Effector memory CD8-positive, alpha-beta T cell (primary cell): ENCODE measurements at regions not wholly inside any gene's neighbourhood (a gene's known extent, or its start where the extent isn't known, plus 50 kb on each side); places are given as distances from the start of the nearest gene placed in this dataset.

ENCODE experiments used
- ATAC-seq: fragments of 150-1000 bp; cut with Tn5 transposase; replicated peaks from 2 replicates; pipeline ENCODE4 v1.10.0; 2021; ENCODE audit warnings: mild to moderate bottlenecking, moderate library complexity
- DNase-seq, 3 experiments: peaks; one replicate each; pipeline ENCODE4 v3.0.0; 2021
- H3K27ac Mint-ChIP-seq, 2 donors: one replicate each; pipeline ENCODE4 v1.8.0; 2022; ENCODE audit warnings: mild to moderate bottlenecking in 2 of 2, mixed read lengths in 2 of 2, moderate library complexity in 2 of 2
- H3K27me3 Mint-ChIP-seq, 2 donors: one replicate each; pipeline ENCODE4 v1.8.0; 2022; ENCODE audit warnings: mixed read lengths in 2 of 2
- H3K36me3 Mint-ChIP-seq: one replicate; pipeline ENCODE4 v1.8.0; 2022; ENCODE audit warnings: mild to moderate bottlenecking, moderate library complexity, mixed read lengths; ENCODE audit not compliant: insufficient read depth
- H3K4me1 Mint-ChIP-seq, 2 donors: one replicate each; pipeline ENCODE4 v1.8.0; 2022; ENCODE audit warnings: low read depth in 2 of 2, mixed read lengths in 2 of 2
- H3K4me3 Mint-ChIP-seq, 2 donors: one replicate each; pipeline ENCODE4 v1.8.0; 2022; ENCODE audit warnings: mild to moderate bottlenecking in 2 of 2, mixed read lengths in 2 of 2, moderate library complexity in 2 of 2
- H3K9me3 Mint-ChIP-seq, 2 donors: one replicate each; pipeline ENCODE4 v1.8.0; 2022; ENCODE audit warnings: mixed read lengths in 2 of 2

DNA sequence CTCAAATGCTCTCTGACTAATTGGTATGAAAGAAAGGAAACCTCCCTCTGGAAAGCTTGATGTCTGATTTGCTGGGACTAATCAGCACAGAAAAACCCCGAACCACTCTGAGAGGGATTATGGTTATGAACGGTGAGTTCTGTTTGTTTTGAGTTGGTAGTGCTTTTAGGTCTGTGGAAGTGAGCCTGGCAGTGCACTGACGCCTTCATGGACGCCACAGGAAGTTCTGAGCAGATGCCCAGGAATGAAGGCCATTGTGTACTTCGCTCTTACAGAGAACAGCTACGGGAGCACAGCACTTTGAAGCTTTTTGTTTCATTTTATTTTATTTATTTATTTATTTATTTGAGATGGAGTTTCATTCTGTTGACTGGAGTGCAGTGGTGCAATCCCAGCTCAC is 754.1 kb downstream of the QKI start:
- peaks cover 0 to 9% of the 10 kb centered on the region in 2 donors for H3K27me3 Mint-ChIP-seq
- no peak for DNase-seq
- H3K27ac Mint-ChIP-seq, result no peak overlapping the region
- peaks cover 0 to 7% of the 10 kb centered on the region in 2 donors for H3K9me3 Mint-ChIP-seq
- no peak for ATAC-seq
- H3K4me1 Mint-ChIP-seq, result peaks cover 0 to 2% of the 10 kb centered on the region in 2 donors
- H3K36me3 Mint-ChIP-seq, result no peaks in the 10 kb centered on the region
- H3K4me3 Mint-ChIP-seq, result no peak overlapping the region

GRCh38 chr6:164167873-164168405 is 753.4 kb downstream of the QKI start:
- no peaks in the 10 kb centered on the region for H3K36me3 Mint-ChIP-seq
- peaks cover 0 to 2% of the 10 kb centered on the region in 2 donors for H3K4me1 Mint-ChIP-seq
- DNase-seq (no peak), ATAC-seq (no peak)
- no peak overlapping the region for H3K27ac Mint-ChIP-seq
- no peak overlapping the region for H3K4me3 Mint-ChIP-seq
- peaks cover 0 to 9% of the 10 kb centered on the region in 2 donors for H3K27me3 Mint-ChIP-seq
- H3K9me3 Mint-ChIP-seq, result peaks cover 0 to 7% of the 10 kb centered on the region in 2 donors

- DNase-seq, result no peak
- H3K9me3 Mint-ChIP-seq, result peaks cover 0 to 7% of the 10 kb centered on the region in 2 donors
- no peak overlapping the region for H3K4me3 Mint-ChIP-seq
- no peak for ATAC-seq
- peaks cover 0 to 9% of the 10 kb centered on the region in 2 donors for H3K27me3 Mint-ChIP-seq
- no peaks in the 10 kb centered on the region for H3K36me3 Mint-ChIP-seq
- H3K27ac Mint-ChIP-seq, result no peak overlapping the region
- peaks cover 0 to 2% of the 10 kb centered on the region in 2 donors for H3K4me1 Mint-ChIP-seq
Observed at GRCh38 chr6:164166996-164167395, 752.5 kb downstream of the QKI start.

GRCh38 chr6:164166515-164166914 is 752.0 kb downstream of the QKI start:
- DNase-seq (no peak), ATAC-seq (no peak)
- H3K27me3 Mint-ChIP-seq, result peaks cover 0 to 9% of the 10 kb centered on the region in 2 donors
- H3K9me3 Mint-ChIP-seq, result peaks cover 0 to 7% of the 10 kb centered on the region in 2 donors
- H3K4me3 Mint-ChIP-seq, result no peak overlapping the region
- no peak overlapping the region for H3K27ac Mint-ChIP-seq
- H3K36me3 Mint-ChIP-seq, result no peaks in the 10 kb centered on the region
- H3K4me1 Mint-ChIP-seq, result peaks cover 0 to 2% of the 10 kb centered on the region in 2 donors

DNA sequence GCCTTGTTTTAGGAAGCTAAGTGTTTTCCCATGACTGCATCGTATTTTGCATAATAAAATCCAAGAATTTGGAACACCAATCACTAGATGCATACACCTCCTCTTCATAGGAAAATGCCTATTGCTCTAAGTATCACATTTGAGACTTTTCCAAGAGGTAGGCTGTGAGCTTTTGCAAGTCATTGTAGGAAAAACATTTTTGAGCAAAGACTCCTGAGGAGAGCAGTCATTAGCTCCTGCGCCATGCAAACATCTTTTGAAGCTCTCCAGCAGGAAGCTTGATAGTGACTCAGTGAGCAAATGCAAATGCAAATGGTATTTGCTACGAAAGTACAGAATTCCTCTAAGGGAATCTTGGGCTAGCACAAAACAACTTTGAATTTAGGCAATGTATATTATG is 750.4 kb downstream of the QKI start:
- Mint-ChIP-seq H3K4me3 (no peak overlapping the region), H3K27me3 (peaks cover 0 to 9% of the 10 kb centered on the region in 2 donors), H3K36me3 (no peaks in the 10 kb centered on the region), H3K4me1 (peaks cover 0 to 2% of the 10 kb centered on the region in 2 donors), H3K27ac (no peak overlapping the region), H3K9me3 (peaks cover 0 to 7% of the 10 kb centered on the region in 2 donors)
- DNase-seq (no peak), ATAC-seq (no peak)

- Mint-ChIP-seq H3K27me3 (peaks cover 0 to 9% of the 10 kb centered on the region in 2 donors), H3K4me1 (no peaks in the 10 kb centered on the region), H3K9me3 (peaks cover 0 to 7% of the 10 kb centered on the region in 2 donors), H3K36me3 (no peaks in the 10 kb centered on the region), H3K27ac (no peak overlapping the region), H3K4me3 (no peak overlapping the region)
- DNase-seq (no peak), ATAC-seq (no peak)
Observed at GRCh38 chr6:164163239-164163638, 748.7 kb downstream of the QKI start.

- no peaks in the 10 kb centered on the region for H3K4me1 Mint-ChIP-seq
- H3K27me3 Mint-ChIP-seq, result peaks cover 0 to 11% of the 10 kb centered on the region in 2 donors
- peaks cover 0 to 7% of the 10 kb centered on the region in 2 donors for H3K9me3 Mint-ChIP-seq
- no peak for DNase-seq
- no peak overlapping the region for H3K4me3 Mint-ChIP-seq
- H3K27ac Mint-ChIP-seq, result no peak overlapping the region
- no peak for ATAC-seq
- H3K36me3 Mint-ChIP-seq, result no peaks in the 10 kb centered on the region
Observed at GRCh38 chr6:164159061-164159460, 744.5 kb downstream of the QKI start.

DNA sequence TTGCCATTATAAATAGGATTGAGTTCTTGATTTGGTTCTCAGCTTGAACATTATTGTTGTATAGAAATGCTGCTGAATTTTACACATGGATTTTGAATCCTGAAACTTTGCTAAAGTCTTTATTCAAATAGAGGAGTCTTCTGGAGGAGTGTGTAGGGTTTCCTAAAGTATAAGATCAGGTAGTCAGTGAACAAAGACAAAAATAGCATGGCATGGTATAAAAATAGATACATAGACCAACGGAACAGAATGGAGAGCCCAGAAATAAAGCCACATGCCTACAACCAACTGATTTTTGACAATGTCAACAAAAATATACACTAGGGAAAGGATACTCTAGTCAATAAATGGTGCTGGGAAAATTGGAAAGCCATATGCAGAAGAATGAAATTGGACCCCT is 740.1 kb downstream of the QKI start:
- Mint-ChIP-seq H3K36me3 (no peaks in the 10 kb centered on the region), H3K4me1 (no peaks in the 10 kb centered on the region), H3K27ac (no peak overlapping the region), H3K4me3 (no peak overlapping the region), H3K27me3 (peaks cover 0 to 11% of the 10 kb centered on the region in 2 donors), H3K9me3 (peaks cover 0 to 7% of the 10 kb centered on the region in 2 donors)
- ATAC-seq (no peak), DNase-seq (no peak)

DNA sequence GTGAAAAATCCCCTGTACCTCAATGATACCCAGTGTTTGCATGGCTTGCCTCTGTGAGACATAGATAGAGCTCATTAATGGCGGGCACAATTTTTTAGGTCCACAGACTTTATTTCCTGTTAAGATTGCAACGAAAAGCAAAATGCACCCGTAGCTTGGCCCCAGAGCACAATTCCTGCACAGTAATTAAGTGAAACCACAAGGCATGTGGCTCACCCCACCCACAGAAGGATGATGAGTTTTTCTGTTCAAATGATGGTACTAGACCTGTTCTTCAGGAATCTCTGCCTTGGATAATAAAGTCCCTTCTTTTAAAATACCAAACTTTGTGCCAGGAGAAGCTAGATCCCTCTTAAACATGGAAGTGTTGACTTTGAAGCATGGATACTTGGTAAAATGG is 738.1 kb downstream of the QKI start:
- Mint-ChIP-seq H3K27ac (no peak overlapping the region), H3K36me3 (no peaks in the 10 kb centered on the region), H3K4me3 (no peak overlapping the region), H3K27me3 (peaks cover 6 to 9% of the 10 kb centered on the region in 2 donors), H3K4me1 (no peaks in the 10 kb centered on the region), H3K9me3 (peaks cover 0 to 5% of the 10 kb centered on the region in 2 donors)
- DNase-seq (no peak), ATAC-seq (no peak)

DNA sequence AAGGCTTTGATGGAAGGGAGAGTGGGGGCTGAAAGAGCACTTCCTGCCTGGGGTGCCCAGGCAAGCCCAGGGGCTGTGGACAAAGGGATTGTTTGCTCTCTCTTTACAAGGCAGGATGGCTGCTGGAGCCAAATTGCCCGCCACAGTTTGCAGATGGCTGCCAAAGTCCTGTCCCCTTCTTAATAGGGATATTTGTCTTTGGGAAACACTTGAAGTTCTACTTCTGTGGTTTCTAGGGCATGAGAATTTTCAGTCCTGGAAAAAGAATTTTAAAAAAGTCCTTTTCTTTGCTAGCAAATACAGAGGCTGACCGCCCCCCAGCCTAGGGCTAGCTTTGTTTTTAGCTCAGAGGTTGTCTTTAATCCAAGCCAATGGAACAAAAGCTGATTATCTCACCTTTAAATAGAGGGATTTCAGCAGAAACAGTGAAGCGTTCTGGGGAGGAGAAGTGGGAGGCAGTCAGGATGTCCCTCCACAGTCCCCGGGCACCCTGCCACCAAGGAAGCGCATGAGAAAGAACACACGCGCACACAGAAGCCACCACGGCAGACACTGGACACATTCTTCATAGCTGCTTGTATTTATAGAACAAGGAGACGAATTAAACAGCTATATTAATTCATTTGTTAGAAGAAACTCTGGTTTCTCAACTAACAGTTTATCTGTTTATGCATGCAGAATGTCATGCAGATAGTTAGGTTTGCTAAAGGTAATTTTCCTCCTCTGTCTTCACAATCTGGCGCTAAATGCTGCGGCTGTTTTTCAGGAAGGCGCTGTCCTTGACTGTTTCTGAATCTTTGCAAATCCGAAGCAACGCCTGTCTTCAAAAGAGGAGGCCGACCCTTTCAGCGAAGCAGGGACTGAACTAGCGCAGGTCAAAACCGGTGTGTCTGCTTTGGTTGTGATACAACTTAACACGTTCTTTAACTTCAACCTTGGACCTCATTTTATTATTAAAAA is 736.9 kb downstream of the QKI start:
- no peaks in the 10 kb centered on the region for H3K4me1 Mint-ChIP-seq
- H3K4me3 Mint-ChIP-seq, result no peak overlapping the region
- H3K9me3 Mint-ChIP-seq, result peaks cover 0 to 3% of the 10 kb centered on the region in 2 donors
- DNase-seq (no peak), ATAC-seq (no peak)
- H3K27me3 Mint-ChIP-seq, result peaks cover 0 to 9% of the 10 kb centered on the region in 2 donors
- H3K27ac Mint-ChIP-seq, result no peak overlapping the region
- H3K36me3 Mint-ChIP-seq, result no peaks in the 10 kb centered on the region

DNA sequence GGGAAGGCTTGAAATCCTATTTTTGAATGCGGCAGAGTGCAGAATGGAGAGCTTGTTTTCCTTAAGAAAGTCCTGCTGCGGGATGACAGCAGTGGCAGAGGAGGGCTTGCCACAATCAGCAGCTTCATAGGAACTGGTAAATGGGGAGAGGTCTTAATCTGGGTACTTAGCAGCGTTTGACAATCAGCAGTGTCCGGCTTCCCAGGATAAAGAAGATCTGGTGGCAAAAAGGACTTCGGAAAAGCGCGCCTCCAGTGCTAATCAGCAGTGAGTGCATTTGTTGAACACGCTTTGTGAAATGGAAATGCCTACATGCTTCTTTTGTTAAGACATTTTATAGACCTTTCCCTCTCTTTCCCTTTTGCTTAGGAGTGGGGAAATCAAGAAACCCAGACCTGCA is 735.7 kb downstream of the QKI start:
- Mint-ChIP-seq H3K27ac (no peak overlapping the region), H3K4me1 (no peaks in the 10 kb centered on the region), H3K27me3 (peaks cover 0 to 9% of the 10 kb centered on the region in 2 donors), H3K4me3 (no peak overlapping the region), H3K36me3 (no peaks in the 10 kb centered on the region), H3K9me3 (peaks cover 0 to 3% of the 10 kb centered on the region in 2 donors)
- DNase-seq (no peak), ATAC-seq (no peak)

GRCh38 chr6:164148788-164149187 is 734.3 kb downstream of the QKI start:
- Mint-ChIP-seq H3K9me3 (peaks cover 0 to 5% of the 10 kb centered on the region in 2 donors), H3K27ac (no peak overlapping the region), H3K4me3 (no peak overlapping the region), H3K4me1 (no peaks in the 10 kb centered on the region), H3K27me3 (peaks cover 0 to 16% of the 10 kb centered on the region in 2 donors), H3K36me3 (no peaks in the 10 kb centered on the region)
- ATAC-seq (no peak), DNase-seq (no peak)

DNA sequence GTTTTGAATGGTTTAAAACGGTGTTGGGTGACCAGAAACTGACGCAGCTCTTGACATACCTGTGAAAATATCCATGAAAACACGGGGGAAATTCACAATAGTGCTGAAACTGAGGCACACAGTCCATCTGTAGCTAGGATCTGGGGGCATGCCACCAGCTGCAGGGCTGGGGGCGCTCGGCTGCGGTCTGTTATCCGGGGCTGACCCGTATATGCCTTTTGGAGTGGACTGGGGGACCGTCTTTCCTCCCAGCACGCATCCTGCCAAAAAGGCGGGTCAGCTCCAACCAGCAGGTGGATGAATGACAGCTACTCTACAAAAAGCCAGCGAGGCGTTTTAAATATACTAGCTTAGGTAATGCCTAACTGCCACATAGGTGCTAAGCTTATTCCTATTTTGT is 729.8 kb downstream of the QKI start:
- no peak for DNase-seq
- Mint-ChIP-seq H3K9me3 (peaks cover 0 to 5% of the 10 kb centered on the region in 2 donors), H3K36me3 (peaks cover 2% of the 10 kb centered on the region), H3K4me1 (no peaks in the 10 kb centered on the region), H3K27me3 (peaks cover 0 to 24% of the 10 kb centered on the region in 2 donors), H3K27ac (no peak overlapping the region), H3K4me3 (no peak overlapping the region)
- no peak for ATAC-seq

DNA sequence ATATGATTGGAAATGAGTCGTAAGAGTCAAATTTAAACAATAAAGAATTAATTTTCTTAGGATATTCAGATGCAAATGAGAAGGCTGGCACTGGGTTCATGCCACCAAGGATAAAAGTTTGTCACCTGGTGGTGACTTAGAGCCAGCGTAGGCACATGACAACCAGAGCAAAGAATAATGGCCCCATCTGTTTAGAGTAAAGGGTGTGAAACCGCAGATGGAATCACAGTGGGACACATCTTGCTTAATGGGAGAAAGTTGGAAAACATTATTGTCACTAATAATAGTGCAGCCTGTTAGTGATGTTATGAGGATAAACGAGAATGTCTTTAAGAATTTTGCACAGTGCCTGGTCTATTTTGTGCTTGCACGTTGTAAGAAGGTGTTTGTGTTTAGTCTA is 727.8 kb downstream of the QKI start:
- H3K4me3 Mint-ChIP-seq, result no peak overlapping the region
- H3K36me3 Mint-ChIP-seq, result peaks cover 2% of the 10 kb centered on the region
- DNase-seq, result no peak
- no peaks in the 10 kb centered on the region for H3K4me1 Mint-ChIP-seq
- ATAC-seq, result no peak
- H3K9me3 Mint-ChIP-seq, result peaks cover 0 to 3% of the 10 kb centered on the region in 2 donors
- H3K27me3 Mint-ChIP-seq, result peaks cover 0 to 15% of the 10 kb centered on the region in 2 donors
- H3K27ac Mint-ChIP-seq, result no peak overlapping the region
